PFSK-1 (cell line): ENCODE measurements at regions not wholly inside any gene's neighbourhood (a gene's known extent, or its start where the extent isn't known, plus 50 kb on each side); places are given as distances from the start of the nearest gene placed in this dataset.

Source experiments
- POLR2AphosphoS5 ChIP-seq: IDR thresholded peaks from 2 replicates; pipeline ENCODE4 v1.6.1; 2012; ENCODE audit warnings: low read depth, mild to moderate bottlenecking, control low read depth, low read length, moderate library complexity
- TAF1 ChIP-seq: IDR thresholded peaks from 2 replicates; pipeline ENCODE4 v1.6.1; 2012; ENCODE audit warnings: low read length, control low read depth, borderline replicate concordance; ENCODE audit not compliant: insufficient read depth
- TF ChIP-seq, protein P1 (sequence below), 2 experiments: IDR thresholded peaks; 2 replicates each; pipeline versions ENCODE4 v1.6.1 to v1.8.0; 2011 to 2012; ENCODE audit warnings: low read depth in 2 of 2, low read length in 2 of 2, control low read depth in 1 of 2, inconsistent platforms in 1 of 2, mild to moderate bottlenecking in 1 of 2, moderate library complexity in 1 of 2; ENCODE audit not compliant: insufficient read depth in 1 of 2

DNA sequence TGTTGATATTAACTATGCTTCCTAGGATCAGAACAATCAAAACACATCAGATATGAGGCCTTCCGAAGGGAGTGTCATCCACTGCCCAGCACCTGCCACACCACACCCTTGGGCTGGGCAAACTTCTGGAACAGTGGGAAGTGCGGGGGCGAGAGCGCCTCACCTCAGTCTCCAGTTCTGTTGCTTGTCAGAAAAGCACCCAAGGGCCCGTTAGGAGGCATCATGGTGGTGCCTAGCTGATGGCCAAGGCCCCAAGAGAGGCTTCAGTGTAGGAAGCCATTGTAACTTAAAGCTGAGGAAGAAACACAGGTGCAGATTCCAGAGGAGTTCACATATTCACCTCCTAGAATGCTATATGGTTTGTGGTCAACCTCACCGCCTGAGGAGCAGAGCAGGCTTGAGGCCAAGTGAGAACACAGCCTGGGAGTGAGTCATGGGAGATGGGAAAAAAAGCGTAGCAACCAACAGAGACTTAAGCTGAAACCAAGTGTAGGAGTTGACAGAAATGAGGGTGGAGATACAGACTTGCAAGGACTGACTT is 85.1 kb upstream of the ATL2 start:
- TF ChIP-seq TAF1, result no peak
- TF ChIP-seq POLR2AphosphoS5, result no peak
- TF ChIP-seq, protein P1, sequence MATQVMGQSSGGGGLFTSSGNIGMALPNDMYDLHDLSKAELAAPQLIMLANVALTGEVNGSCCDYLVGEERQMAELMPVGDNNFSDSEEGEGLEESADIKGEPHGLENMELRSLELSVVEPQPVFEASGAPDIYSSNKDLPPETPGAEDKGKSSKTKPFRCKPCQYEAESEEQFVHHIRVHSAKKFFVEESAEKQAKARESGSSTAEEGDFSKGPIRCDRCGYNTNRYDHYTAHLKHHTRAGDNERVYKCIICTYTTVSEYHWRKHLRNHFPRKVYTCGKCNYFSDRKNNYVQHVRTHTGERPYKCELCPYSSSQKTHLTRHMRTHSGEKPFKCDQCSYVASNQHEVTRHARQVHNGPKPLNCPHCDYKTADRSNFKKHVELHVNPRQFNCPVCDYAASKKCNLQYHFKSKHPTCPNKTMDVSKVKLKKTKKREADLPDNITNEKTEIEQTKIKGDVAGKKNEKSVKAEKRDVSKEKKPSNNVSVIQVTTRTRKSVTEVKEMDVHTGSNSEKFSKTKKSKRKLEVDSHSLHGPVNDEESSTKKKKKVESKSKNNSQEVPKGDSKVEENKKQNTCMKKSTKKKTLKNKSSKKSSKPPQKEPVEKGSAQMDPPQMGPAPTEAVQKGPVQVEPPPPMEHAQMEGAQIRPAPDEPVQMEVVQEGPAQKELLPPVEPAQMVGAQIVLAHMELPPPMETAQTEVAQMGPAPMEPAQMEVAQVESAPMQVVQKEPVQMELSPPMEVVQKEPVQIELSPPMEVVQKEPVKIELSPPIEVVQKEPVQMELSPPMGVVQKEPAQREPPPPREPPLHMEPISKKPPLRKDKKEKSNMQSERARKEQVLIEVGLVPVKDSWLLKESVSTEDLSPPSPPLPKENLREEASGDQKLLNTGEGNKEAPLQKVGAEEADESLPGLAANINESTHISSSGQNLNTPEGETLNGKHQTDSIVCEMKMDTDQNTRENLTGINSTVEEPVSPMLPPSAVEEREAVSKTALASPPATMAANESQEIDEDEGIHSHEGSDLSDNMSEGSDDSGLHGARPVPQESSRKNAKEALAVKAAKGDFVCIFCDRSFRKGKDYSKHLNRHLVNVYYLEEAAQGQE (IDR thresholded peaks at IDR 0.05; ENCODE audit: insufficient read depth in 1 of 2, low read depth in 2 of 2, low read length in 2 of 2), result no peak
